ENCODE measurements at regions not wholly inside any gene's neighbourhood (a gene's known extent, or its start where the extent isn't known, plus 50 kb on each side); places are given as distances from the start of the nearest gene placed in this dataset.

GRCh38 chr13:30850204-30850866 is 55.7 kb upstream of the MEDAG start:
- Mint-ChIP-seq H3K4me3 (no peak overlapping the region), H3K27ac (ENCODE audit: unreplicated experiment) (no peak overlapping the region), H3K9me3 (peaks cover 13% of the 10 kb centered on the region), H3K36me3 (ENCODE audit: low read depth) (no peaks in the 10 kb centered on the region), H3K4me1 (peaks cover 17% of the 10 kb centered on the region), H3K27me3 (ENCODE audit: low read depth) (no peaks in the 10 kb centered on the region)
- no peak for DNase-seq (ENCODE audit: low read depth, low spot score)
- no peak for TF ChIP-seq CTCF (conservative IDR thresholded peaks at IDR 0.05)

DNA sequence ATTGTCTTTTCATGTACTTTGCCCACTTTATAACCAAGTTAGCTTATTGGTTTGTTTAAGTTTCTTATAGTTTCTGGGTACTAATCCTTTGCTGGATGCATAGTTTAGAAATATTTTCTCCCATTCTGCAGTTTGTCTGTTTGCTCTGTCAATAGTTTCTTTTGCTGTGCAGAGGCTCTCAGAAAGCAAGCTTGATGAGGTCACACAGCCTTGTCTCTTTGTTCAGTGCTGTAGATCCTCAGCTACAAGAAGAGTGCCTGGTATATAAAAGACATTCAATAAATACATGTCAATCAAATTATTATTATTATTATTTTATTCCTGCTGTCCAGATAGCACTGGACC is 55.2 kb upstream of the MEDAG start:
- no peaks in the 10 kb centered on the region for H3K36me3 Mint-ChIP-seq (ENCODE audit: low read depth)
- no peaks in the 10 kb centered on the region for H3K27me3 Mint-ChIP-seq (ENCODE audit: low read depth)
- no peak overlapping the region for H3K27ac Mint-ChIP-seq (ENCODE audit: unreplicated experiment)
- H3K4me3 Mint-ChIP-seq: no peak overlapping the region
- H3K4me1 Mint-ChIP-seq: peaks cover 17% of the 10 kb centered on the region
- no peak for TF ChIP-seq CTCF (conservative IDR thresholded peaks at IDR 0.05)
- DNase-seq (ENCODE audit: low read depth, low spot score): no peak
- peaks cover 13% of the 10 kb centered on the region for H3K9me3 Mint-ChIP-seq

DNA sequence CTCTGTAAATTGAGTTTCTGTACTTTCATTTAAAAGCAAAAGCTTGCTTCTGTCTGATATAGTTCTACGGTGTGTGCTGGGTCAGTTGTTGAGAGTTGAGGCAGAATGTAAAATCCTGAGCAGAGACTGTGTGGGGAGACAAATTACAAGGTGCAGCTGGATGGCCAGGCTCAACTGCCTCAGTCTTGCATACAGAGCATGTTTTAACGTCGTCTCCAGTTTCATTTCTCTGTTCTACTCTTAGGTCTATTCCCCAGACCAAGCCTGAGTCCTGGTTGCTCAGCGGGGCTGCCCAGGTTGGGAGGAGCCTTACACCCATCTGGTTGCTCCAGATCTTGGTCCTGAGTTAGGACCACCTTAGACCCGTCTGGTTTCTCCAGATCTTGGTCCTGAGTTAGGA is 54.4 kb upstream of the MEDAG start:
- no peak for TF ChIP-seq CTCF (conservative IDR thresholded peaks at IDR 0.05)
- Mint-ChIP-seq H3K9me3 (peaks cover 11% of the 10 kb centered on the region), H3K4me1 (peaks cover 20% of the 10 kb centered on the region), H3K4me3 (no peak overlapping the region), H3K27me3 (ENCODE audit: low read depth) (no peaks in the 10 kb centered on the region), H3K36me3 (ENCODE audit: low read depth) (no peaks in the 10 kb centered on the region), H3K27ac (ENCODE audit: unreplicated experiment) (no peak overlapping the region)
- no peak for DNase-seq (ENCODE audit: low read depth, low spot score)

- H3K4me3 Mint-ChIP-seq: no peak overlapping the region
- H3K27ac Mint-ChIP-seq (ENCODE audit: unreplicated experiment): no peak overlapping the region
- H3K4me1 Mint-ChIP-seq: peaks cover 18% of the 10 kb centered on the region
- no peaks in the 10 kb centered on the region for H3K36me3 Mint-ChIP-seq (ENCODE audit: low read depth)
- peaks cover 9% of the 10 kb centered on the region for H3K9me3 Mint-ChIP-seq
- TF ChIP-seq CTCF (conservative IDR thresholded peaks at IDR 0.05): no peak
- DNase-seq (ENCODE audit: low read depth, low spot score): no peak
- no peaks in the 10 kb centered on the region for H3K27me3 Mint-ChIP-seq (ENCODE audit: low read depth)
Measured at GRCh38 chr13:30855569-30855968, 50.5 kb upstream of the MEDAG start.

DNA sequence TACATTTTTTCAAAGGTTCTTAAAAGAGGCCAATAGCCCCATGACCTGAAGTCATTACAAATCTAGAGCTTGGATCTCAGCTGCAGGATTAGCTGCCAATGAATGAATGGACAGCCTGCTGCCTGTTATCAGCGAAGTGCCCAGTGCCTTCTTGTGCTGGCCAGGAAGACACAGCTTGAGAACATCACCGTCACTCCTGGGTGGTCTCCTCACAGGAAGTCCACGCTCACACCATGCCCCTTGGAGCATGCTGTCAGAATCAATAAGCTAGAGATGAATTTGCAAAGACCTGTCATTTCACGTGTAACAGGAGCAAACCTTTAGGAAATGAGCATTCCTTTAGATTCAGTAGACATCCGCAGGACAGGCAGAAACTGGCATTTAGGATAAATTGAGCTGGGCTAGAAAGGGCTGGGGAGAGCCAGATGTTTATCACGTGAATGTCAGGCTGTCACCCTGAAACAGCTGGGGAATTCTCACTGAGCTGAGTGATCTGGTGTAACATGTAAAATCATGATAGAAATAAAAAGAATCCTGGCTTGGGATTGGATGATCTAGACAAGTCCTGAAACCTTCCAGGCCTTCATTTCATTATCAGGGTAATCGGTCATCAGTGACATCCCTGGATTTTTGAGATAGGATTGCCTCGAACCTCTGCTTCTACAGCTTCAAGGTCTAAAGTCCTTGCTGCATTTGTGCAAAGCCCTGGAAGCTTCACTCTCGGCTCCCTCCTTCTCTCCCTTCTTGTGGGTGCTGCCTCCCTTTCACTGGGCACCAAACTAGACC is 49.9 kb upstream of the MEDAG start:
- DNase-seq (ENCODE audit: low read depth, low spot score): no peak
- Mint-ChIP-seq H3K27ac (ENCODE audit: unreplicated experiment) (no peak overlapping the region), H3K4me1 (peaks cover 16% of the 10 kb centered on the region), H3K36me3 (ENCODE audit: low read depth) (no peaks in the 10 kb centered on the region), H3K4me3 (no peak overlapping the region), H3K27me3 (ENCODE audit: low read depth) (no peaks in the 10 kb centered on the region), H3K9me3 (peaks cover 8% of the 10 kb centered on the region)
- no peak for TF ChIP-seq CTCF (conservative IDR thresholded peaks at IDR 0.05)
